ENCODE measurements at regions not wholly inside any gene's neighbourhood (a gene's known extent, or its start where the extent isn't known, plus 50 kb on each side); places are given as distances from the start of the nearest gene placed in this dataset.

GRCh38 chr18:24941174-24941951 is 410.6 kb downstream of the ZNF521 start:
- no peak for DNase-seq (ENCODE audit: low read depth)

GRCh38 chr18:24942144-24942543 is 409.8 kb downstream of the ZNF521 start:
- DNase-seq (ENCODE audit: low read depth) = no peak

GRCh38 chr18:24947521-24948305 is 404.3 kb downstream of the ZNF521 start:
- no peak for DNase-seq (ENCODE audit: low read depth)

GRCh38 chr18:24949908-24950307 is 402.1 kb downstream of the ZNF521 start:
- no peak for DNase-seq (ENCODE audit: low read depth)

- DNase-seq (ENCODE audit: low read depth) = no peak
Measured at GRCh38 chr18:24954341-24954740, 397.6 kb downstream of the ZNF521 start.

- DNase-seq (ENCODE audit: low read depth) = no peak
Measured at GRCh38 chr18:24958001-24958400, 394.0 kb downstream of the ZNF521 start.

GRCh38 chr18:24959051-24959476 is 392.9 kb downstream of the ZNF521 start:
- no peak for DNase-seq (ENCODE audit: low read depth)

GRCh38 chr18:24964216-24964615 is 387.8 kb downstream of the ZNF521 start:
- DNase-seq (ENCODE audit: low read depth) = peak; percentile 45

- DNase-seq (ENCODE audit: low read depth) = no peak
Measured at GRCh38 chr18:24968238-24968775, 383.7 kb downstream of the ZNF521 start.

GRCh38 chr18:24972577-24972976 is 379.4 kb downstream of the ZNF521 start:
- DNase-seq (ENCODE audit: low read depth) = no peak

GRCh38 chr18:24974431-24974830 is 377.5 kb downstream of the ZNF521 start:
- no peak for DNase-seq (ENCODE audit: low read depth)

GRCh38 chr18:24975496-24976372 is 376.2 kb downstream of the ZNF521 start:
- DNase-seq (ENCODE audit: low read depth) = no peak

GRCh38 chr18:24976502-24976901 is 375.5 kb downstream of the ZNF521 start:
- DNase-seq (ENCODE audit: low read depth) = no peak

GRCh38 chr18:24979235-24979634 is 372.7 kb downstream of the ZNF521 start:
- DNase-seq (ENCODE audit: low read depth) = no peak

GRCh38 chr18:24982831-24983230 is 369.1 kb downstream of the ZNF521 start:
- DNase-seq (ENCODE audit: low read depth) = no peak

- DNase-seq (ENCODE audit: low read depth) = no peak
Measured at GRCh38 chr18:24983566-24984139, 368.3 kb downstream of the ZNF521 start.

- DNase-seq (ENCODE audit: low read depth) = no peak
Measured at GRCh38 chr18:24985586-24985985, 366.4 kb downstream of the ZNF521 start.

GRCh38 chr18:24986666-24987302 is 365.2 kb downstream of the ZNF521 start:
- no peak for DNase-seq (ENCODE audit: low read depth)

GRCh38 chr18:24987303-24988252 is 364.4 kb downstream of the ZNF521 start:
- no peak for DNase-seq (ENCODE audit: low read depth)

GRCh38 chr18:24988253-24988840 is 363.6 kb downstream of the ZNF521 start:
- no peak for DNase-seq (ENCODE audit: low read depth)

All from CMK (cell line).